K562 (cell line): ENCODE measurements at regions not wholly inside any gene's neighbourhood (a gene's known extent, or its start where the extent isn't known, plus 50 kb on each side); places are given as distances from the start of the nearest gene placed in this dataset.

ENCODE experiments used
- ATAC-seq: fragments of 200-7000 bp; cut with Tn5 transposase; 3 replicates; pipeline ENCODE4 v1.9.1; 2020; ENCODE audit warnings: moderate library complexity
- BruUV-seq: library from RNA; stranded (reverse); fragments of 400-500 nt; replicated peaks from 2 replicates; lab custom pipeline; 2021; lab: Mats Ljungman, UMichigan
- CTCF ChIA-PET: fragments of 300-600 bp; formaldehyde crosslinking; extraction: SDS; loops from one replicate; lab custom pipeline; 2021; ENCODE audit warnings: low intra/inter-chr PET ratio; lab: Yijun Ruan, JAX
- POLR2A ChIA-PET: fragments of 300-600, 350-650 bp; sonication (Branson Sonifier 250); formaldehyde crosslinking; extraction: SDS; loops from one replicate; lab custom pipeline; 2021; ENCODE audit warnings: antibody characterized with exemption, inconsistent platforms; lab: Yijun Ruan, JAX
- DNase-seq, 4 experiments: peaks; one replicate each; pipeline versions ENCODE4 v3.0.0 to v3.0.0-alpha.2; 2011 to 2018; ENCODE audit warnings: low spot score in 3 of 4, mixed read lengths in 3 of 4; ENCODE audit errors: extremely low read depth in 1 of 4
- FAIRE-seq: peaks from 2 replicates; lab custom pipeline; 2011; peaks lifted over from hg19 to GRCh38; lab: Jason Lieb, UNC
- H2AFZ ChIP-seq: 2 replicates; pipeline ENCODE4 v1.6.0; 2011; ENCODE audit warnings: low read depth, low read length, control low read depth, inconsistent platforms
- H3K27ac ChIP-seq: fragments of 200-600 bp; 3 replicates; pipeline ENCODE4 v1.8.0; 2011; ENCODE audit warnings: low read depth, mild to moderate bottlenecking, control low read depth, inconsistent platforms, low read length, moderate library complexity, mixed read lengths; ENCODE audit errors: extremely low read depth
- H3K27me3 ChIP-seq, 2 experiments: fragments of 300-600 bp in 1 of 2; 2 replicates in 1 of 2; 3 replicates in 1 of 2; pipeline versions ENCODE4 v1.6.0 to v1.8.0; 2011; ENCODE audit warnings: inconsistent platforms in 2 of 2, low read length in 2 of 2, mild to moderate bottlenecking in 1 of 2, mixed read lengths in 1 of 2, moderate library complexity in 1 of 2; ENCODE audit not compliant: control insufficient read depth in 2 of 2, insufficient read depth in 2 of 2
- H3K36me3 ChIP-seq: fragments of 300-600 bp; 3 replicates; pipeline ENCODE4 v1.8.0; 2011; ENCODE audit warnings: mild to moderate bottlenecking, low read length, inconsistent platforms; ENCODE audit not compliant: control insufficient read depth, insufficient read depth
- H3K4me1 ChIP-seq, 2 experiments: fragments of 200-600 bp in 1 of 2; replicated peaks in 1 of 2; 2 replicates in 1 of 2; 3 replicates in 1 of 2; pipeline versions ENCODE4 v1.5.1 to v1.8.0; 2011; ENCODE audit warnings: inconsistent platforms in 2 of 2, low read length in 2 of 2, mild to moderate bottlenecking in 1 of 2, mixed read lengths in 1 of 2, moderate library complexity in 1 of 2; ENCODE audit not compliant: control insufficient read depth in 2 of 2, insufficient read depth in 2 of 2
- H3K4me2 ChIP-seq: 2 replicates; pipeline ENCODE4 v1.6.1; 2011; ENCODE audit warnings: low read length, control low read depth, inconsistent platforms, mixed read lengths; ENCODE audit not compliant: insufficient read depth
- H3K4me3 ChIP-seq: fragments of 200-600 bp; sonication (generic), shearing (Covaris generic); 2 replicates; pipeline ENCODE4 v1.5.1; 2016; ENCODE audit warnings: control low read depth, inconsistent platforms
- H3K79me2 ChIP-seq: fragments of 200-600 bp; 3 replicates; pipeline ENCODE4 v1.8.0; 2011; ENCODE audit warnings: low read length, inconsistent platforms; ENCODE audit not compliant: control insufficient read depth, insufficient read depth
- H3K9ac ChIP-seq, 2 experiments: 2 replicates each; pipeline versions ENCODE4 v1.6.0 to v1.6.1; 2011; ENCODE audit warnings: low read depth in 2 of 2, low read length in 2 of 2, control low read depth in 1 of 2, inconsistent platforms in 1 of 2, mild to moderate bottlenecking in 1 of 2, mixed read lengths in 1 of 2; ENCODE audit not compliant: insufficient read depth in 1 of 2
- H3K9me1 ChIP-seq: one replicate; pipeline ENCODE4 v1.6.0; 2011; ENCODE audit warnings: inconsistent platforms, mild to moderate bottlenecking, low read length, moderate library complexity; ENCODE audit not compliant: control insufficient read depth, insufficient read depth
- H3K9me3 ChIP-seq: replicated peaks from 2 replicates; pipeline ENCODE4 v1.5.1; 2011; ENCODE audit warnings: low read depth, low read length, inconsistent platforms; ENCODE audit not compliant: control insufficient read depth, insufficient read depth
- H4K20me1 ChIP-seq: replicated peaks from 2 replicates; pipeline ENCODE4 v1.6.1; 2011; ENCODE audit warnings: low read length, inconsistent platforms, mixed read lengths; ENCODE audit not compliant: control insufficient read depth, insufficient read depth
- BHLHE40 ChIP-seq: IDR thresholded peaks from 2 replicates; pipeline ENCODE4 v1.6.1; 2011; ENCODE audit warnings: low read length, improper control_type of control experiment
- SIRT6 ChIP-seq: IDR thresholded peaks from one replicate; pipeline ENCODE4 v1.6.1; 2012; ENCODE audit warnings: low read depth, mild to moderate bottlenecking, control low read depth, inconsistent platforms, low read length, moderate library complexity
- SPI1 ChIP-seq: IDR thresholded peaks from 2 replicates; pipeline ENCODE4 v1.6.1; 2011; ENCODE audit warnings: low read depth, low read length, control low read depth, borderline replicate concordance
- ZNF165 ChIP-seq: fragments of 250-450 bp; sonication (Bioruptor Pico); IDR thresholded peaks from 2 replicates; pipeline ENCODE4 v1.4.0; 2020; ENCODE audit warnings: borderline replicate concordance
- ZNF263 ChIP-seq: sonication (generic); formaldehyde crosslinking; IDR thresholded peaks from 2 replicates; pipeline ENCODE4 v1.8.0; 2022; ENCODE audit warnings: mild to moderate bottlenecking, missing genetic modification reagents, borderline replicate concordance
- whole genome bisulfite sequencing: fragments of 100-300 bp; shearing (Covaris generic); methylation state at CpG from one replicate; pipeline ENCODE4 v1.1.6; 2016; ENCODE audit warnings: low coverage, mixed read lengths; ENCODE audit not compliant: insufficient coverage; ENCODE audit errors: missing lambda C conversion rate; 5-methylcytosine and 5-hydroxymethylcytosine counted together
- in situ Hi-C: fragments of 300-500 bp; cut with MboI; formaldehyde crosslinking; loops from 4 replicates; pipeline ENCODE4 v1.15.0; 2018; ENCODE audit warnings: inconsistent platforms, mixed read lengths
- intact Hi-C: fragments of 100-400 bp; cut with micrococcal nuclease; formaldehyde crosslinking; loops from 2 replicates; pipeline ENCODE4 v1.14.2; 2022
- TF ChIP-seq, protein P1 (sequence below): sonication (generic); formaldehyde crosslinking; IDR thresholded peaks from 2 replicates; pipeline ENCODE4 v1.9.0; 2022; ENCODE audit warnings: mild to moderate bottlenecking, missing genetic modification reagents
- TF ChIP-seq, protein P2 (sequence below): fragments of 450-650 bp; IDR thresholded peaks from 2 replicates; pipeline ENCODE4 v1.6.1; 2018; ENCODE audit not compliant: partially characterized antibody

DNA sequence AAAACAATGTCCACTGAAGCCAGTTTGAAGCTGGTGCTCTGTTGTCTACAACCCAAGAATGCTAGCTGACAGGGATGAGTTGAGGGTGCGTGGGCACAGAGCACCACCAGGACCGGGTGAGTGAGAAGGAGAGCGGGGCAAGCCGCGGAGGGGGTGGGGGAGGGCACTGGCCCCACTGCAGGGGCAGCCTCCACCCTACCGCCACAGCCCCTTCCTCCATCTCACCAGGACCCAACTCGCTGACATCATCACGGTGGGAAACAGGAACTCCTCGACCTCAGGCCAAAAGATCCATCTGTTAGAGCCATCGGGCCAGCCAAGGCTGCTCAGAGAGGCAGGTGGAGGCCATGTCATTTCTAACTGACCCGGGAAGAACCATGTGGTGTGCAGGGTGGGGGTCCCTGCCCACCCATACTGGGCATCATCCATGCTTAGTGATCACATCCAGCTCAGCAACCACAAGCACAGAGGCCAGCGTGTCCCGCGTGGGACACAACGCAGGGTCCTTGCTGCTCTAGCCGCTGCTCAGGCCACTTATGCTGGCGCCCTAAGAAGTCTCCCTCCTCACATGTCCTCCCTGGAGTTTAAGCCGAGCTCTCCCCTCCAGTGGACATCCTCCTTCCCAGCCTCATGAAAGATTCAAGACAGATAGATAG, 57.6 kb upstream of the GATA2 start:
- no peaks in the 10 kb centered on the region for H3K27me3 ChIP-seq
- POLR2A ChIA-PET = interaction anchor here (0.5 to 1.2 kb wide), 4 partner anchors 23 to 133 kb away, joined by 3 to 4 read pairs (median 4); no protein-coding TSS in a partner anchor

More for the DNA sequence above, 57.6 kb upstream of the GATA2 start:
- FAIRE-seq (no peak), DNase-seq (no peak), ATAC-seq (no peak)
- BruUV-seq = no TSS peak
- Histone ChIP-seq H2AFZ (peak overlapping the region; percentile 12; the same call in 1 of the 2 replicates), H3K9me1 (no peaks in the 10 kb centered on the region), H3K27ac (peak overlapping the region; percentile 80; the same call in 2 of the 3 replicates), H3K4me3 (no peak overlapping the region), H3K9ac (peak overlapping the region in 1 of 2 experiments; percentile 61; a peak in 1 of 4 replicates), H3K4me2 (no peak overlapping the region; the same call in 1 of the 2 replicates)
- WGBS = 69% methylated on average over 8 of the region's 18 CpGs
- intact Hi-C loops (no loop called here), in situ Hi-C loops (no loop called here)
- CTCF ChIA-PET = no interaction called here
- TF ChIP-seq, protein P1, sequence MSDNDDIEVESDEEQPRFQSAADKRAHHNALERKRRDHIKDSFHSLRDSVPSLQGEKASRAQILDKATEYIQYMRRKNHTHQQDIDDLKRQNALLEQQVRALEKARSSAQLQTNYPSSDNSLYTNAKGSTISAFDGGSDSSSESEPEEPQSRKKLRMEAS (CRISPR knock-in tag) = peak; percentile 14; the same call in 1 of the 2 replicates
- TF ChIP-seq BHLHE40 (no peak), ZNF263 (CRISPR knock-in tag) (peak; percentile 56; the same call in 1 of the 2 replicates), SPI1 (0 out of 2 replicates have a peak, but pooled peaks have one; percentile 24), ZNF165 (CRISPR knock-in tag) (no peak), SIRT6 (no peak)
- TF ChIP-seq, protein P2, sequence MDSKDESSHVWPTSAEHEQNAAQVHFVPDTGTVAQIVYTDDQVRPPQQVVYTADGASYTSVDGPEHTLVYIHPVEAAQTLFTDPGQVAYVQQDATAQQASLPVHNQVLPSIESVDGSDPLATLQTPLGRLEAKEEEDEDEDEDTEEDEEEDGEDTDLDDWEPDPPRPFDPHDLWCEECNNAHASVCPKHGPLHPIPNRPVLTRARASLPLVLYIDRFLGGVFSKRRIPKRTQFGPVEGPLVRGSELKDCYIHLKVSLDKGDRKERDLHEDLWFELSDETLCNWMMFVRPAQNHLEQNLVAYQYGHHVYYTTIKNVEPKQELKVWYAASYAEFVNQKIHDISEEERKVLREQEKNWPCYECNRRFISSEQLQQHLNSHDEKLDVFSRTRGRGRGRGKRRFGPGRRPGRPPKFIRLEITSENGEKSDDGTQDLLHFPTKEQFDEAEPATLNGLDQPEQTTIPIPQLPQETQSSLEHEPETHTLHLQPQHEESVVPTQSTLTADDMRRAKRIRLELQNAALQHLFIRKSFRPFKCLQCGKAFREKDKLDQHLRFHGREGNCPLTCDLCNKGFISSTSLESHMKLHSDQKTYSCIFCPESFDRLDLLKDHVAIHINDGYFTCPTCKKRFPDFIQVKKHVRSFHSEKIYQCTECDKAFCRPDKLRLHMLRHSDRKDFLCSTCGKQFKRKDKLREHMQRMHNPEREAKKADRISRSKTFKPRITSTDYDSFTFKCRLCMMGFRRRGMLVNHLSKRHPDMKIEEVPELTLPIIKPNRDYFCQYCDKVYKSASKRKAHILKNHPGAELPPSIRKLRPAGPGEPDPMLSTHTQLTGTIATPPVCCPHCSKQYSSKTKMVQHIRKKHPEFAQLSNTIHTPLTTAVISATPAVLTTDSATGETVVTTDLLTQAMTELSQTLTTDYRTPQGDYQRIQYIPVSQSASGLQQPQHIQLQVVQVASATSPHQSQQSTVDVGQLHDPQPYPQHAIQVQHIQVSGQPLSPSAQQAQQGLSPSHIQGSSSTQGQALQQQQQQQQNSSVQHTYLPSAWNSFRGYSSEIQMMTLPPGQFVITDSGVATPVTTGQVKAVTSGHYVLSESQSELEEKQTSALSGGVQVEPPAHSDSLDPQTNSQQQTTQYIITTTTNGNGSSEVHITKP = peak; percentile 83
- TF ChIP-seq, all 486 proteins: peak for 4
- H4K20me1 ChIP-seq = no peaks in the 10 kb centered on the region
- H3K9me3 ChIP-seq = no peaks in the 10 kb centered on the region
- H3K79me2 ChIP-seq = no peaks in the 10 kb centered on the region
- no peaks in the 10 kb centered on the region for H3K36me3 ChIP-seq
- H3K4me1 ChIP-seq = peaks cover 52 to 66% of the 10 kb centered on the region in 2 experiments
